Panc1 (cell line): ENCODE measurements at regions not wholly inside any gene's neighbourhood (a gene's known extent, or its start where the extent isn't known, plus 50 kb on each side); places are given as distances from the start of the nearest gene placed in this dataset.

Experiments
- ATAC-seq: fragments of 200-7000 bp; cut with Tn5 transposase; 2 replicates; pipeline ENCODE4 v1.9.1; 2020; ENCODE audit warnings: mild to moderate bottlenecking, moderate library complexity
- BruUV-seq: library from RNA; stranded (reverse); fragments of 400-500 nt; replicated peaks from 2 replicates; lab custom pipeline; 2021; lab: Mats Ljungman, UMichigan
- CTCF ChIA-PET: fragments of 300-600 bp; sonication (Branson Sonifier 250); formaldehyde crosslinking; loops from one replicate; lab custom pipeline; 2022; ENCODE audit warnings: antibody characterized with exemption; lab: Charles Lee
- POLR2A ChIA-PET: fragments of 300-600 bp; sonication (Branson Sonifier 250); formaldehyde crosslinking; loops from one replicate; lab custom pipeline; 2022; ENCODE audit warnings: antibody characterized with exemption; lab: Charles Lee
- DNase-seq: peaks from one replicate; pipeline ENCODE4 v3.0.0-alpha.2; 2010; ENCODE audit warnings: low read depth, low spot score
- H3K27ac ChIP-seq: 2 replicates; pipeline ENCODE4 v1.5.1; 2011; ENCODE audit warnings: mild to moderate bottlenecking, low read length, inconsistent platforms
- H3K27me3 ChIP-seq: fragments of 200-500 bp; sonication (Bioruptor generic); 2 replicates; pipeline ENCODE4 v1.6.0; 2014; ENCODE audit warnings: low read length, inconsistent platforms; ENCODE audit not compliant: control insufficient read depth, insufficient read depth
- H3K36me3 ChIP-seq: fragments of 200-500 bp; sonication (Bioruptor generic); 2 replicates; pipeline ENCODE4 v1.5.1; 2014; ENCODE audit warnings: inconsistent platforms, mild to moderate bottlenecking, low read length, moderate library complexity; ENCODE audit not compliant: control insufficient read depth, insufficient read depth
- H3K4me1 ChIP-seq: 2 replicates; pipeline ENCODE4 v1.5.1; 2011; ENCODE audit warnings: inconsistent platforms, mild to moderate bottlenecking, low read length, moderate library complexity; ENCODE audit not compliant: control insufficient read depth, insufficient read depth
- H3K4me3 ChIP-seq, 2 experiments: 2 replicates each; pipeline ENCODE4 v1.5.1; 2011 to 2012; ENCODE audit warnings: low read depth in 2 of 2, low read length in 2 of 2, mild to moderate bottlenecking in 2 of 2, inconsistent platforms in 1 of 2, moderate library complexity in 1 of 2
- H3K9me3 ChIP-seq: fragments of 200-500 bp; sonication (Bioruptor generic); 2 replicates; pipeline ENCODE4 v1.5.1; 2014; ENCODE audit warnings: low read depth, mild to moderate bottlenecking, inconsistent platforms, low read length, moderate library complexity; ENCODE audit not compliant: control insufficient read depth, insufficient read depth
- CTCF ChIP-seq: fragments of 450-650 bp; IDR thresholded peaks from 2 replicates; pipeline ENCODE4 v1.5.1; 2017; ENCODE audit warnings: mild to moderate bottlenecking
- POLR2AphosphoS5 ChIP-seq: IDR thresholded peaks from 2 replicates; pipeline ENCODE4 v1.6.1; 2012; ENCODE audit warnings: mild to moderate bottlenecking, low read depth, low read length, moderate library complexity
- REST ChIP-seq, 2 experiments: IDR thresholded peaks; 2 replicates each; pipeline ENCODE4 v1.6.1; 2011 to 2012; ENCODE audit warnings: low read depth in 2 of 2, control low read depth in 1 of 2, low read length in 1 of 2, mild to moderate bottlenecking in 1 of 2, moderate library complexity in 1 of 2; ENCODE audit not compliant: insufficient read depth in 1 of 2
- SIN3A ChIP-seq: IDR thresholded peaks from 2 replicates; pipeline ENCODE4 v1.6.1; 2012; ENCODE audit warnings: low read depth, mild to moderate bottlenecking, low read length, moderate library complexity, borderline replicate concordance; ENCODE audit not compliant: insufficient read depth
- TCF7L2 ChIP-seq: IDR thresholded peaks from 2 replicates; pipeline ENCODE4 v1.6.1; 2011; ENCODE audit warnings: mild to moderate bottlenecking, low read depth, low read length, inconsistent platforms
- in situ Hi-C: cut with HindIII; loops from 2 replicates; pipeline ENCODE4 v1.10.0; 2016; ENCODE audit warnings: low sequenced_read_pairs, low pct_unique_long_range_greater_than_20kb
- intact Hi-C: fragments of 100-400 bp; cut with micrococcal nuclease; formaldehyde crosslinking; loops from one replicate; pipeline ENCODE4 v1.10.0; 2022; ENCODE audit not compliant: unreplicated experiment

GRCh38 chr13:109629737-109630136 is 156.6 kb downstream of the IRS2 start:
- in situ Hi-C loops: no loop called here
- BruUV-seq: no TSS peak
- Histone ChIP-seq H3K9me3 (no peaks in the 10 kb centered on the region), H3K4me3 (no peak overlapping the region), H3K36me3 (no peaks in the 10 kb centered on the region), H3K27ac (no peak overlapping the region), H3K4me1 (no peaks in the 10 kb centered on the region), H3K27me3 (no peaks in the 10 kb centered on the region)
- ATAC-seq (no peak), DNase-seq (no peak)
- POLR2A ChIA-PET: no interaction called here
- CTCF ChIA-PET: no interaction called here
- no peak for TF ChIP-seq REST (IDR thresholded peaks at IDR 0.05; ENCODE audit: insufficient read depth in 1 of 2, low read depth in 2 of 2, low read length in 1 of 2)
- TF ChIP-seq SIN3A: no peak
- TF ChIP-seq POLR2AphosphoS5: no peak
- no peak for TF ChIP-seq CTCF
- TF ChIP-seq TCF7L2: no peak
- intact Hi-C loops: no loop called here

- no TSS peak for BruUV-seq
- in situ Hi-C loops: no loop called here
- no peaks in the 10 kb centered on the region for H3K4me1 ChIP-seq
- no peaks in the 10 kb centered on the region for H3K36me3 ChIP-seq
- H3K27ac ChIP-seq: no peak overlapping the region
- H3K4me3 ChIP-seq: no peak overlapping the region
- TF ChIP-seq SIN3A: no peak
- POLR2A ChIA-PET: no interaction called here
- H3K27me3 ChIP-seq: no peaks in the 10 kb centered on the region
- no peaks in the 10 kb centered on the region for H3K9me3 ChIP-seq
- no peak for ATAC-seq
- intact Hi-C loops: no loop called here
- CTCF ChIA-PET: no interaction called here
- DNase-seq: peak; percentile 10
These were observed 158.1 kb downstream of the IRS2 start for GRCh38 chr13:109628251-109628699.

- Histone ChIP-seq H3K27me3 (no peaks in the 10 kb centered on the region), H3K9me3 (no peaks in the 10 kb centered on the region), H3K4me1 (no peaks in the 10 kb centered on the region), H3K27ac (no peak overlapping the region), H3K36me3 (no peaks in the 10 kb centered on the region), H3K4me3 (no peak overlapping the region)
- ATAC-seq (no peak), DNase-seq (no peak)
- BruUV-seq: no TSS peak
- POLR2A ChIA-PET: no interaction called here
- in situ Hi-C loops: no loop called here
- CTCF ChIA-PET: no interaction called here
- no peak for TF ChIP-seq SIN3A
- no peak for TF ChIP-seq CTCF
- TF ChIP-seq TCF7L2: no peak
- no peak for TF ChIP-seq REST (IDR thresholded peaks at IDR 0.05; ENCODE audit: insufficient read depth in 1 of 2, low read depth in 2 of 2, low read length in 1 of 2)
- TF ChIP-seq POLR2AphosphoS5: no peak
- intact Hi-C loops: no loop called here
These were observed 158.7 kb downstream of the IRS2 start for GRCh38 chr13:109627649-109628048.
